Loucy (cell line): ENCODE measurements at regions not wholly inside any gene's neighbourhood (a gene's known extent, or its start where the extent isn't known, plus 50 kb on each side); places are given as distances from the start of the nearest gene placed in this dataset.

Experiments used
- CTCF ChIP-seq: fragments of 200-600 bp; sonication (generic); conservative IDR thresholded peaks from 2 replicates; pipeline ENCODE4 v1.5.1; 2014; ENCODE audit warnings: mild to moderate bottlenecking, antibody characterized with exemption, low read length
- EZH2phosphoT487 ChIP-seq: fragments of 200-600 bp; IDR thresholded peaks from 2 replicates; pipeline ENCODE4 v1.6.1; 2018; ENCODE audit warnings: antibody characterized with exemption, mild to moderate bottlenecking, moderate library complexity, borderline replicate concordance

GRCh38 chr1:221557013-221557412 is 184.9 kb downstream of the DUSP10 start:
- no peak for TF ChIP-seq CTCF
- no peak for TF ChIP-seq EZH2phosphoT487
